GM21576 (cell line): ENCODE measurements at regions not wholly inside any gene's neighbourhood (a gene's known extent, or its start where the extent isn't known, plus 50 kb on each side); places are given as distances from the start of the nearest gene placed in this dataset.
"Not testable (repeated sequence)": the region's sequence is repeated elsewhere in the genome, so short reads cannot be mapped to it uniquely, and the experiment has no call there.

Source experiments
- ATAC-seq: cut with Tn5 transposase; IDR thresholded peaks from one replicate; pipeline ENCODE4 v1.9.1; 2021; ENCODE audit warnings: mild to moderate bottlenecking, moderate library complexity; ENCODE audit not compliant: unreplicated experiment

GRCh38 chr5:126002222-126002897 is 420.8 kb upstream of the GRAMD2B start:
- no peak for ATAC-seq

GRCh38 chr5:126003309-126003708 is 419.9 kb upstream of the GRAMD2B start:
- ATAC-seq, result no peak

- no peak for ATAC-seq
Observed at GRCh38 chr5:126004636-126005035, 418.6 kb upstream of the GRAMD2B start.

GRCh38 chr5:126007841-126008240 is 415.4 kb upstream of the GRAMD2B start:
- ATAC-seq, result no peak

- no peak for ATAC-seq
Observed at GRCh38 chr5:126009566-126009965, 413.6 kb upstream of the GRAMD2B start.

- ATAC-seq, result not testable (repeated sequence)
Observed at GRCh38 chr5:126011526-126011925, 411.7 kb upstream of the GRAMD2B start.

GRCh38 chr5:126014676-126015075 is 408.5 kb upstream of the GRAMD2B start:
- no peak for ATAC-seq

- ATAC-seq, result no peak
Observed at GRCh38 chr5:126015235-126016181, 407.7 kb upstream of the GRAMD2B start.

- ATAC-seq, result no peak
Observed at GRCh38 chr5:126016256-126016655, 407.0 kb upstream of the GRAMD2B start.

- ATAC-seq, result no peak
Observed at GRCh38 chr5:126017096-126017495, 406.1 kb upstream of the GRAMD2B start.

- no peak for ATAC-seq
Observed at GRCh38 chr5:126020770-126021169, 402.4 kb upstream of the GRAMD2B start.

- no peak for ATAC-seq
Observed at GRCh38 chr5:126023994-126024441, 399.2 kb upstream of the GRAMD2B start.

- ATAC-seq, result no peak
Observed at GRCh38 chr5:126027149-126027548, 396.1 kb upstream of the GRAMD2B start.

- no peak for ATAC-seq
Observed at GRCh38 chr5:126027652-126028051, 395.6 kb upstream of the GRAMD2B start.

- ATAC-seq, result no peak
Observed at GRCh38 chr5:126028336-126028735, 394.9 kb upstream of the GRAMD2B start.

- not testable (repeated sequence) for ATAC-seq
Observed at GRCh38 chr5:126029282-126029681, 393.9 kb upstream of the GRAMD2B start.

GRCh38 chr5:126030698-126031097 is 392.5 kb upstream of the GRAMD2B start:
- ATAC-seq, result no peak

GRCh38 chr5:126031989-126032716 is 391.1 kb upstream of the GRAMD2B start:
- no peak for ATAC-seq

- no peak for ATAC-seq
Observed at GRCh38 chr5:126043688-126044087, 379.5 kb upstream of the GRAMD2B start.

GRCh38 chr5:126044111-126044668 is 379.0 kb upstream of the GRAMD2B start:
- ATAC-seq, result no peak
